HCT116 (cell line): ENCODE measurements at regions not wholly inside any gene's neighbourhood (a gene's known extent, or its start where the extent isn't known, plus 50 kb on each side); places are given as distances from the start of the nearest gene placed in this dataset.

Source experiments
- ATAC-seq: fragments of 200-7000 bp; cut with Tn5 transposase; 2 replicates; pipeline ENCODE4 v1.9.1; 2020; ENCODE audit warnings: mild to moderate bottlenecking, moderate library complexity
- BruUV-seq: library from RNA; stranded (reverse); fragments of 400-500 nt; replicated peaks from 2 replicates; lab custom pipeline; 2021; lab: Mats Ljungman, UMichigan
- CTCF ChIA-PET: fragments of 300-600 bp; sonication (Branson Sonifier 250); formaldehyde crosslinking; loops from one replicate; lab custom pipeline; 2021; ENCODE audit warnings: antibody characterized with exemption; lab: Charles Lee
- POLR2A ChIA-PET: fragments of 300-600, 350-600 bp; sonication (Branson Sonifier 250); formaldehyde crosslinking; loops from one replicate; lab custom pipeline; 2021; ENCODE audit warnings: antibody characterized with exemption; lab: Charles Lee
- RAD21 ChIA-PET, 2 experiments: fragments of 300-600 bp; sonication (Branson Sonifier 250); formaldehyde crosslinking; loops; one replicate each; lab custom pipeline; 2023; ENCODE audit warnings: low total read pairs in 2 of 2; ENCODE audit not compliant: uncharacterized antibody in 2 of 2, unreplicated experiment in 2 of 2, low non-redundant PET in 1 of 2; lab: Charles Lee
- DNase-seq: peaks from one replicate; pipeline ENCODE4 v3.0.0-alpha.2; 2010; ENCODE audit warnings: low read depth, low spot score
- H2AFZ ChIP-seq: fragments of 200-600 bp; shearing (Covaris generic), sonication (generic); 2 replicates; pipeline ENCODE4 v1.6.1; 2017; ENCODE audit warnings: low read depth, mixed run types, mixed read lengths, antibody characterized with exemption, low read length; ENCODE audit not compliant: poor library complexity, severe bottlenecking
- H3K27ac ChIP-seq: 2 replicates; pipeline ENCODE4 v1.5.1; 2012; ENCODE audit warnings: low read depth, low read length
- H3K27me3 ChIP-seq: fragments of 200-600 bp; sonication (generic); 2 replicates; pipeline ENCODE4 v1.6.1; 2016; ENCODE audit warnings: mixed run types, low read length, mixed read lengths; ENCODE audit not compliant: insufficient read depth
- H3K36me3 ChIP-seq, 2 experiments: fragments of 200-500 bp in 1 of 2; fragments of 200-600 bp in 1 of 2; sonication (Bioruptor generic) in 1 of 2; sonication (generic) in 1 of 2; 2 replicates each; pipeline versions ENCODE4 v1.5.1 to v1.6.1; 2014 to 2016; ENCODE audit warnings: low read length in 2 of 2, inconsistent platforms in 1 of 2, mixed read lengths in 1 of 2, mixed run types in 1 of 2; ENCODE audit not compliant: insufficient read depth in 2 of 2, control insufficient read depth in 1 of 2
- H3K4me1 ChIP-seq, 2 experiments: fragments of 200-600 bp in 1 of 2; sonication (generic) in 1 of 2; 2 replicates each; pipeline versions ENCODE4 v1.5.1 to v1.6.1; 2012 to 2017; ENCODE audit warnings: low read length in 2 of 2, inconsistent platforms in 1 of 2, mild to moderate bottlenecking in 1 of 2, mixed read lengths in 1 of 2, mixed run types in 1 of 2, moderate library complexity in 1 of 2; ENCODE audit not compliant: insufficient read depth in 2 of 2, control insufficient read depth in 1 of 2
- H3K4me2 ChIP-seq: fragments of 200-600 bp; sonication (generic); 2 replicates; pipeline ENCODE4 v1.6.1; 2017; ENCODE audit warnings: mixed run types, low read length, mixed read lengths
- H3K4me3 ChIP-seq, 2 experiments: fragments of 200-600 bp in 1 of 2; sonication (generic) in 1 of 2; replicated peaks in 1 of 2; 2 replicates each; pipeline ENCODE4 v1.5.1; 2011 to 2016; ENCODE audit warnings: low read length in 2 of 2, control low read depth in 1 of 2, low read depth in 1 of 2, mild to moderate bottlenecking in 1 of 2, mixed read lengths in 1 of 2, mixed run types in 1 of 2
- H3K79me2 ChIP-seq: fragments of 200-600 bp; sonication (generic); 2 replicates; pipeline ENCODE4 v1.6.1; 2017; ENCODE audit warnings: mild to moderate bottlenecking, mixed run types, low read length, moderate library complexity, mixed read lengths; ENCODE audit not compliant: insufficient read depth
- H3K9ac ChIP-seq: fragments of 200-600 bp; sonication (generic); 2 replicates; pipeline ENCODE4 v1.6.1; 2016; ENCODE audit warnings: low read length, mixed read lengths
- H3K9me2 ChIP-seq: fragments of 200-600 bp; sonication (generic), shearing (Covaris generic); 2 replicates; pipeline ENCODE4 v1.6.1; 2017; ENCODE audit warnings: mixed run types, mild to moderate bottlenecking, moderate library complexity; ENCODE audit not compliant: insufficient read depth
- H3K9me3 ChIP-seq, 2 experiments: fragments of 200-500 bp in 1 of 2; fragments of 200-600 bp in 1 of 2; sonication (Bioruptor generic) in 1 of 2; sonication (generic) in 1 of 2; 2 replicates each; pipeline ENCODE4 v1.6.1; 2014 to 2017; ENCODE audit warnings: low read length in 2 of 2, mixed read lengths in 2 of 2, inconsistent platforms in 1 of 2, low read depth in 1 of 2, mild to moderate bottlenecking in 1 of 2, mixed run types in 1 of 2, moderate library complexity in 1 of 2; ENCODE audit not compliant: control insufficient read depth in 1 of 2, insufficient read depth in 1 of 2
- H4K20me1 ChIP-seq: fragments of 200-600 bp; sonication (generic), shearing (Covaris generic); 2 replicates; pipeline ENCODE4 v1.6.1; 2017; ENCODE audit warnings: mixed run types, mild to moderate bottlenecking, moderate library complexity; ENCODE audit not compliant: insufficient read depth
- ATF3 ChIP-seq: IDR thresholded peaks from 2 replicates; pipeline ENCODE4 v1.6.1; 2012
- EGR1 ChIP-seq: IDR thresholded peaks from 2 replicates; pipeline ENCODE4 v1.6.1; 2012; ENCODE audit warnings: low read depth
- EZH2 ChIP-seq: fragments of 200-600 bp; sonication (generic); IDR thresholded peaks from 2 replicates; pipeline ENCODE4 v1.6.1; 2017; ENCODE audit warnings: antibody characterized with exemption, mixed run types
- EZH2phosphoT487 ChIP-seq: fragments of 200-600 bp; IDR thresholded peaks from 2 replicates; pipeline ENCODE4 v1.6.1; 2018; ENCODE audit warnings: antibody characterized with exemption, borderline replicate concordance
- FOSL1 ChIP-seq: IDR thresholded peaks from 2 replicates; pipeline ENCODE4 v1.6.1; 2012; ENCODE audit warnings: low read depth
- JUND ChIP-seq: IDR thresholded peaks from 2 replicates; pipeline ENCODE4 v1.6.1; 2012
- MAX ChIP-seq: IDR thresholded peaks from 2 replicates; pipeline ENCODE4 v1.6.1; 2012
- POLR2AphosphoS5 ChIP-seq: IDR thresholded peaks from 2 replicates; pipeline ENCODE4 v1.6.1; 2011; ENCODE audit warnings: mild to moderate bottlenecking, low read depth, low read length, moderate library complexity
- RAD21 ChIP-seq: IDR thresholded peaks from 2 replicates; pipeline ENCODE4 v1.6.1; 2012; ENCODE audit warnings: low read depth, mild to moderate bottlenecking
- REST ChIP-seq: IDR thresholded peaks from 2 replicates; pipeline ENCODE4 v1.6.1; 2012; ENCODE audit warnings: low read depth
- SIN3A ChIP-seq: IDR thresholded peaks from 2 replicates; pipeline ENCODE4 v1.6.1; 2012; ENCODE audit warnings: low read depth
- TCF7L2 ChIP-seq: IDR thresholded peaks from 2 replicates; pipeline ENCODE4 v1.7.0; 2011; ENCODE audit warnings: borderline replicate concordance, inconsistent platforms; ENCODE audit not compliant: insufficient read depth, insufficient read length; ENCODE audit errors: extremely low read depth
- YY1 ChIP-seq: IDR thresholded peaks from 2 replicates; pipeline ENCODE4 v1.6.1; 2011; ENCODE audit warnings: low read length, low read depth, moderate library complexity, mild to moderate bottlenecking; ENCODE audit not compliant: insufficient replicate concordance; ENCODE audit errors: extremely low read depth
- ZFX ChIP-seq: fragments of 450-650 bp; IDR thresholded peaks from 2 replicates; pipeline ENCODE4 v1.6.1; 2017
- ZNF274 ChIP-seq: fragments of 200-500 bp; sonication (Bioruptor generic); IDR thresholded peaks from 2 replicates; pipeline ENCODE4 v1.6.1; 2014; ENCODE audit warnings: mild to moderate bottlenecking, low read depth, low read length, inconsistent platforms
- intact Hi-C: fragments of 100-400 bp; cut with micrococcal nuclease; formaldehyde crosslinking; loops from 2 replicates; pipeline ENCODE4 v1.10.0; 2022

GRCh38 chr9:115301581-115301980 is 183.6 kb upstream of the TNC start:
- POLR2A ChIA-PET: no interaction called here

More at GRCh38 chr9:115301581-115301980, 183.6 kb upstream of the TNC start:
- no peak overlapping the region for H2AFZ ChIP-seq
- no peaks in the 10 kb centered on the region for H3K9me2 ChIP-seq
- no peaks in the 10 kb centered on the region for H3K4me1 ChIP-seq
- BruUV-seq: no TSS peak
- DNase-seq (no peak), ATAC-seq (no peak)
- intact Hi-C loops: no loop called here
- no peaks in the 10 kb centered on the region for H3K79me2 ChIP-seq
- no peak overlapping the region for H3K4me3 ChIP-seq
- no peaks in the 10 kb centered on the region for H4K20me1 ChIP-seq
- ChIA-PET CTCF (no interaction called here), RAD21 (no interaction called here)
- TF ChIP-seq POLR2AphosphoS5 (no peak), MAX (no peak), TCF7L2 (no peak), RAD21 (no peak), ZNF274 (no peak), EGR1 (no peak), REST (no peak), ATF3 (no peak), ZFX (no peak), JUND (no peak), SIN3A (no peak), EZH2 (no peak), FOSL1 (no peak), EZH2phosphoT487 (no peak), YY1 (no peak)
- H3K27me3 ChIP-seq: no peaks in the 10 kb centered on the region
- H3K36me3 ChIP-seq: no peaks in the 10 kb centered on the region
- H3K9ac ChIP-seq: no peak overlapping the region
- no peak overlapping the region for H3K4me2 ChIP-seq
- no peaks in the 10 kb centered on the region for H3K9me3 ChIP-seq
- H3K27ac ChIP-seq: no peak overlapping the region
